ENCODE measurements at regions not wholly inside any gene's neighbourhood (a gene's known extent, or its start where the extent isn't known, plus 50 kb on each side); places are given as distances from the start of the nearest gene placed in this dataset.
"Not testable (repeated sequence)": the region's sequence is repeated elsewhere in the genome, so short reads cannot be mapped to it uniquely, and the experiment has no call there.

- not testable (repeated sequence) for TF ChIP-seq CTCF (IDR thresholded peaks at IDR 0.05); EZH2 (IDR thresholded peaks at IDR 0.05; ENCODE audit: borderline replicate concordance, insufficient read depth, low read depth, low read length, poor library complexity, severe bottlenecking)
These were observed 152.1 kb upstream of the IRF2BP2 start for GRCh38 chr1:234762127-234762526.
